Brain microvascular endothelial cell (primary cell): ENCODE measurements at regions not wholly inside any gene's neighbourhood (a gene's known extent, or its start where the extent isn't known, plus 50 kb on each side); places are given as distances from the start of the nearest gene placed in this dataset.

Experiments used
- DNase-seq: peaks from one replicate; pipeline ENCODE4 v3.0.0-alpha.2; 2020
- H3K27ac ChIP-seq: fragments of 250-450 bp; sonication (Bioruptor Pico); 2 replicates; pipeline ENCODE4 v1.5.1; 2020; ENCODE audit warnings: mild to moderate bottlenecking, moderate library complexity
- H3K27me3 ChIP-seq: fragments of 250-450 bp; sonication (Bioruptor Pico); replicated peaks from 2 replicates; pipeline ENCODE4 v1.5.1; 2020; ENCODE audit warnings: mild to moderate bottlenecking
- H3K36me3 ChIP-seq: fragments of 250-450 bp; sonication (Bioruptor Pico); replicated peaks from 2 replicates; pipeline ENCODE4 v1.5.1; 2020; ENCODE audit warnings: mild to moderate bottlenecking
- H3K4me3 ChIP-seq: 2 replicates; pipeline ENCODE4 v1.5.1; 2011; ENCODE audit warnings: low read depth, mild to moderate bottlenecking, control low read depth, low read length, moderate library complexity
- in situ Hi-C: cut with HindIII; loops from 2 replicates; pipeline ENCODE4 v1.10.0; 2017; ENCODE audit warnings: low sequenced_read_pairs, low pct_ligation_motif_present
- TF ChIP-seq, protein P1 (sequence below): IDR thresholded peaks from 2 replicates; pipeline ENCODE4 v1.5.1; 2011; ENCODE audit warnings: low read depth, mild to moderate bottlenecking, moderate library complexity, low read length, control low read depth, inconsistent platforms; ENCODE audit errors: missing control alignments

DNA sequence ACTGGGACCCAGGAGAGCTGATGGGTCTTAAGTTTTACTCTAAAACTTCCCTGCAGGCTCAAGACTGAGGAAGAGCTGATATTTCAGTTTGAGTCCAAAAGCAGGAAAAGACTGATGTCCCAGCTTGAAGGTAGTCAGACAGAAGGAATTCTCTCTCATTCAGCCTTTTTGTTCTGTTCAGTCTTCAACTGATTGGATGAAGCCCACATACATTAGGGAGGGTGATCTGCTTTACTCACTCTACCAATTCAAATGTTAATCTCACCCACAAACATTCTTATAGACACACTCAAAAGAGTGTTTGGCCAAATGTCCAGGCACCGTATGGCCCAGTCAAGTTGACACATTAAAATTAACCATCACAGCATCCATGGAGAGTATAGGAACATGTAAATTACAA lies 173.5 kb downstream of the KCNRG start:
- Histone ChIP-seq H3K4me3 (no peak overlapping the region), H3K36me3 (no peaks in the 10 kb centered on the region), H3K27ac (no peak overlapping the region), H3K27me3 (no peaks in the 10 kb centered on the region)
- TF ChIP-seq, protein P1, sequence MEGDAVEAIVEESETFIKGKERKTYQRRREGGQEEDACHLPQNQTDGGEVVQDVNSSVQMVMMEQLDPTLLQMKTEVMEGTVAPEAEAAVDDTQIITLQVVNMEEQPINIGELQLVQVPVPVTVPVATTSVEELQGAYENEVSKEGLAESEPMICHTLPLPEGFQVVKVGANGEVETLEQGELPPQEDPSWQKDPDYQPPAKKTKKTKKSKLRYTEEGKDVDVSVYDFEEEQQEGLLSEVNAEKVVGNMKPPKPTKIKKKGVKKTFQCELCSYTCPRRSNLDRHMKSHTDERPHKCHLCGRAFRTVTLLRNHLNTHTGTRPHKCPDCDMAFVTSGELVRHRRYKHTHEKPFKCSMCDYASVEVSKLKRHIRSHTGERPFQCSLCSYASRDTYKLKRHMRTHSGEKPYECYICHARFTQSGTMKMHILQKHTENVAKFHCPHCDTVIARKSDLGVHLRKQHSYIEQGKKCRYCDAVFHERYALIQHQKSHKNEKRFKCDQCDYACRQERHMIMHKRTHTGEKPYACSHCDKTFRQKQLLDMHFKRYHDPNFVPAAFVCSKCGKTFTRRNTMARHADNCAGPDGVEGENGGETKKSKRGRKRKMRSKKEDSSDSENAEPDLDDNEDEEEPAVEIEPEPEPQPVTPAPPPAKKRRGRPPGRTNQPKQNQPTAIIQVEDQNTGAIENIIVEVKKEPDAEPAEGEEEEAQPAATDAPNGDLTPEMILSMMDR = no peak
- in situ Hi-C loops = no loop called here
- no peak for DNase-seq

DNA sequence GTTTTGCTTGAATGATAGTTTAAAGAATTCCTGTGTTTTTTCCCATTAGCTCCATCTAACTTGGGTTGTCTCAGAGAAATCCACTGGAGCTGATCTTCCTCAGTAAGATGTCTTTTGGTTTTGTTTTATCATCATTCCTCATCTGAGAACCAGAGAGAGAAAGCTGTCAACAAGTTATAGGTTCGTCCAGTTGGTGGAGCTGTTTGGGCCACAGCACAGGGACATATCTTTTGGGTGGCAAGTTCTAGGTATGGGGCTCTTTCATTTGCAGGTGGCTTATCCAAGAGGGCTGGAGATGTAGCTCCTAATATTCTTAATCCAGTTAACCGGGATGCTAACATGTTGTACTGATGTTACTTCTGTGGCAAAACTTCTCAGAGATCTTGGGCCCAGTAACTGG lies 174.2 kb downstream of the KCNRG start:
- no peaks in the 10 kb centered on the region for H3K27me3 ChIP-seq
- TF ChIP-seq, protein P1 = peak; percentile 20

DNA sequence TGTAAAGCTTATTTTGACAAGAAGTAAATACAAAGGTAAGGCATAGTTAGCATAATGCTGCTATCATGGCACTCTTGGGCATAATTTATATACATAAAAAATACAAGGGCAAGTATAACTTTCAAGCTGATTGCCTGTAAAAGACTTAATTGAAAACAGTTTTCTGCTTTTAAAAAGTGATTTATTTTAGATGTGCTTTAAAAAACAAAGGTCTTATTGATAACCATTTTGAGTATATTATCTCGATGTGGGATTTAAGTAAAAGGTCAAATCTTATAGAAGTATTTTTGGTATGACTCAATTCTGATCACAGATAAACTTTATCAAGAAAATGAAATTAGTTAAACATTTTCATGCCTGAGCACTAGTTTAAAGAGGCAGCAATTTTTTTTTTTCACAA lies 175.8 kb downstream of the KCNRG start:
- H3K4me3 ChIP-seq = no peak overlapping the region
- in situ Hi-C loops = no loop called here
- DNase-seq = no peak
- no peak overlapping the region for H3K27ac ChIP-seq
- no peaks in the 10 kb centered on the region for H3K36me3 ChIP-seq
- TF ChIP-seq, protein P1 = no peak
- no peaks in the 10 kb centered on the region for H3K27me3 ChIP-seq

More for the DNA sequence above, 174.2 kb downstream of the KCNRG start:
- Histone ChIP-seq H3K4me3 (no peak overlapping the region), H3K36me3 (no peaks in the 10 kb centered on the region), H3K27ac (no peak overlapping the region)
- no peak for DNase-seq
- in situ Hi-C loops = no loop called here

DNA sequence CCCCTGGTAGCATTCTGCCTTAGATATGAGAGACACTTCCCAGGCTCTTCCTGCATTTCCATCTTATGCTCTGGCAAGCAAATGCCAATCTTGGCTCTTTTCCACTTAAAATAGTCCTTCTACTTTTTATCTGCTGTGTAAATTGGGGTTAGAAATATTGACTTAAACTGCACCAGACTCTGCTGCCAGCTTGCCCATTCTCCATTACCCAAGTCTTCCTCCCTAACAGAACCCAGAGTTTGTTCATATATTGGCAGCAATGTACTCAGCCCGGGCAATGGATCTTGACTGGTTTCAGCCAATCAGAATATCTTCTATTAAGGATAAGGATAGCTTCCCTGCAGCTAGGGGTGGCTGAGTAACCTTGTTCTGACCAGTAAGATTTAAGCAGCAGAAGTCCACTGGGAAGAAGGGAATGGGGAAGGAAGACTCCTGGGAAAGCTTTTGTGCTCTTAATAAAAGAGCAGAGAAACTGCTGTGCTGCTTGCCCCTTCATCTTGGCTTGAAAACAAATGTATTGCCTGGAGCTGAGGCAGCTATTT lies 177.1 kb downstream of the KCNRG start:
- Histone ChIP-seq H3K27ac (no peak overlapping the region), H3K36me3 (no peaks in the 10 kb centered on the region), H3K4me3 (no peak overlapping the region), H3K27me3 (no peaks in the 10 kb centered on the region)
- in situ Hi-C loops = no loop called here
- TF ChIP-seq, protein P1 = no peak
- no peak for DNase-seq

DNA sequence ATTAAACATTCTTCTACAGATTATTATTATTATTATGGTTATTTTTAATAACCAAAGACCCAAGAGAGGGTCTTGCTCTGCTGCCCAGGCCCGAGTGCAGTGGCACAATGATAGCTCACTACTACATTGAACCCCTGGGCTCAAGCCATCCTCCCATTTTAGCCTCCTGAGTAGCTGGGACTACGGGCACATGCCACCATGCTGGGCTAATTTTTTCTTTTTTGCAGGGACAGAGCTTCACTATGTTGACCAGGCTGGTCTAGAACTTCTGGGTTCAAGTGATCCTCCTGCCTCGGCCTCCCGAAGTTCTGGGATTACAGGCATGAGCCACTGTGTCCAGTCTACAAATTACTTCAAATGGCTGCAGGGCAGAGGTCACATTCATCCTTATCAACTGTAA lies 179.8 kb downstream of the KCNRG start:
- Histone ChIP-seq H3K36me3 (no peaks in the 10 kb centered on the region), H3K27me3 (no peaks in the 10 kb centered on the region), H3K4me3 (no peak overlapping the region), H3K27ac (no peak overlapping the region)
- TF ChIP-seq, protein P1 = no peak
- DNase-seq = no peak
- in situ Hi-C loops = no loop called here

DNA sequence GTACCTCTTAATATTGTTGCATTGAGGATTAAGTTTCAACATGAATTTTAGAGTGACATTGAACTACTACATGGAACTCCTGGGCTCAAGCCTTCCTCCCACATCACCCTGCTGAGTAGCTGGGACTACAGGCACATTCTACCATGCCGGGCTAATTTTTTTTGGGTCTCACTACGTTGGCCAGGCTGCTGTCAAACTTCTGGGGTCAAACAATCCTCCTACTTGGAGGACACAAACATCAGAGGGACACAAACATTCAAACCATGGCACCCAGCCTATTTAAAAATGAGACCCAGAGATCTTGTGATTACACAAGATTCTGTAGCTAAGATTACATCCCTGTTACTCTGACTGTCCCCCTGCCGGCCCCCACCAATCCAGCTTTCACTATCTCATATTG lies 180.9 kb downstream of the KCNRG start:
- no peak overlapping the region for H3K27ac ChIP-seq
- TF ChIP-seq, protein P1 = no peak
- H3K27me3 ChIP-seq = no peaks in the 10 kb centered on the region
- no peak for DNase-seq
- in situ Hi-C loops = no loop called here
- H3K4me3 ChIP-seq = no peak overlapping the region
- no peaks in the 10 kb centered on the region for H3K36me3 ChIP-seq
